ENCODE measurements at regions not wholly inside any gene's neighbourhood (a gene's known extent, or its start where the extent isn't known, plus 50 kb on each side); places are given as distances from the start of the nearest gene placed in this dataset.

- H3K36me3 ChIP-seq (replicated peaks in 1 of 2; ENCODE audit: control insufficient read depth in 1 of 2, insufficient read depth in 2 of 2, low read length in 2 of 2): no peaks in the 10 kb centered on the region
- H3K4me2 ChIP-seq (replicated peaks; ENCODE audit: extremely low read depth, low read length, poor library complexity, severe bottlenecking): no peak overlapping the region
- no peak overlapping the region for H3K4me3 ChIP-seq (replicated peaks in 1 of 3; ENCODE audit: low read depth in 2 of 3, low read length in 3 of 3)
- 0% methylated on average over 1 of the region's 1 CpG for WGBS (ENCODE audit: insufficient coverage)
- H3K27ac ChIP-seq (ENCODE audit: low read depth in 1 of 2, low read length in 2 of 2): no peak overlapping the region
- Mint-ChIP-seq H3K27me3 (ENCODE audit: low read depth in 3 of 3) (peaks cover 0 to 4% (median 3%) of the 10 kb centered on the region in 3 donors), H3K4me1 (no peaks in the 10 kb centered on the region), H3K4me3 (no peak overlapping the region), H3K27ac (no peak overlapping the region), H3K9me3 (peaks cover 0 to 5% (median 0%) of the 10 kb centered on the region in 7 donors), H3K36me3 (no peaks in the 10 kb centered on the region)
- H3K9ac ChIP-seq (ENCODE audit: insufficient read depth, low read length, poor library complexity, severe bottlenecking): no peak overlapping the region
- no peak for DNase-seq
- intact Hi-C loops (cut with micrococcal nuclease): no loop called here
- no peak overlapping the region for H2AFZ ChIP-seq (ENCODE audit: insufficient read depth, low read depth, low read length, poor library complexity, severe bottlenecking)
- no peaks in the 10 kb centered on the region for H4K20me1 ChIP-seq (ENCODE audit: insufficient read depth, low read length)
- TF ChIP-seq, protein P1, sequence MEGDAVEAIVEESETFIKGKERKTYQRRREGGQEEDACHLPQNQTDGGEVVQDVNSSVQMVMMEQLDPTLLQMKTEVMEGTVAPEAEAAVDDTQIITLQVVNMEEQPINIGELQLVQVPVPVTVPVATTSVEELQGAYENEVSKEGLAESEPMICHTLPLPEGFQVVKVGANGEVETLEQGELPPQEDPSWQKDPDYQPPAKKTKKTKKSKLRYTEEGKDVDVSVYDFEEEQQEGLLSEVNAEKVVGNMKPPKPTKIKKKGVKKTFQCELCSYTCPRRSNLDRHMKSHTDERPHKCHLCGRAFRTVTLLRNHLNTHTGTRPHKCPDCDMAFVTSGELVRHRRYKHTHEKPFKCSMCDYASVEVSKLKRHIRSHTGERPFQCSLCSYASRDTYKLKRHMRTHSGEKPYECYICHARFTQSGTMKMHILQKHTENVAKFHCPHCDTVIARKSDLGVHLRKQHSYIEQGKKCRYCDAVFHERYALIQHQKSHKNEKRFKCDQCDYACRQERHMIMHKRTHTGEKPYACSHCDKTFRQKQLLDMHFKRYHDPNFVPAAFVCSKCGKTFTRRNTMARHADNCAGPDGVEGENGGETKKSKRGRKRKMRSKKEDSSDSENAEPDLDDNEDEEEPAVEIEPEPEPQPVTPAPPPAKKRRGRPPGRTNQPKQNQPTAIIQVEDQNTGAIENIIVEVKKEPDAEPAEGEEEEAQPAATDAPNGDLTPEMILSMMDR (IDR thresholded peaks at IDR 0.05): no peak
- H3K9me3 ChIP-seq (replicated peaks in 1 of 2; ENCODE audit: control insufficient read depth in 1 of 2, insufficient read depth in 1 of 2, low read length in 2 of 2): no peaks in the 10 kb centered on the region
- no peaks in the 10 kb centered on the region for H3K79me2 ChIP-seq (ENCODE audit: insufficient read depth, low read length)
- no peaks in the 10 kb centered on the region for H3K27me3 ChIP-seq (ENCODE audit: control insufficient read depth in 2 of 2, insufficient read depth in 2 of 2, low read length in 2 of 2)
- no peaks in the 10 kb centered on the region for H3K4me1 ChIP-seq (ENCODE audit: control insufficient read depth in 1 of 2, insufficient read depth in 2 of 2, low read length in 2 of 2)
These were observed 69.5 kb upstream of the MAP3K7 start for GRCh38 chr6:90656325-90656724.

- Histone ChIP-seq H3K27ac (ENCODE audit: low read depth in 1 of 2, low read length in 2 of 2) (no peak overlapping the region), H3K9me3 (replicated peaks in 1 of 2; ENCODE audit: control insufficient read depth in 1 of 2, insufficient read depth in 1 of 2, low read length in 2 of 2) (no peaks in the 10 kb centered on the region), H3K9ac (ENCODE audit: insufficient read depth, low read length, poor library complexity, severe bottlenecking) (no peak overlapping the region), H3K79me2 (ENCODE audit: insufficient read depth, low read length) (no peaks in the 10 kb centered on the region), H3K27me3 (ENCODE audit: control insufficient read depth in 2 of 2, insufficient read depth in 2 of 2, low read length in 2 of 2) (no peaks in the 10 kb centered on the region), H3K4me2 (replicated peaks; ENCODE audit: extremely low read depth, low read length, poor library complexity, severe bottlenecking) (no peak overlapping the region), H3K36me3 (replicated peaks in 1 of 2; ENCODE audit: control insufficient read depth in 1 of 2, insufficient read depth in 2 of 2, low read length in 2 of 2) (no peaks in the 10 kb centered on the region), H2AFZ (ENCODE audit: insufficient read depth, low read depth, low read length, poor library complexity, severe bottlenecking) (no peak overlapping the region), H3K4me1 (ENCODE audit: control insufficient read depth in 1 of 2, insufficient read depth in 2 of 2, low read length in 2 of 2) (no peaks in the 10 kb centered on the region), H3K4me3 (replicated peaks in 1 of 3; ENCODE audit: low read depth in 2 of 3, low read length in 3 of 3) (no peak overlapping the region), H4K20me1 (ENCODE audit: insufficient read depth, low read length) (no peaks in the 10 kb centered on the region)
- Mint-ChIP-seq H3K4me3 (no peak overlapping the region), H3K9me3 (peaks cover 0 to 5% (median 0%) of the 10 kb centered on the region in 7 donors), H3K4me1 (no peaks in the 10 kb centered on the region), H3K27ac (peak overlapping the region in 1 of 7 donors; percentile 16), H3K27me3 (ENCODE audit: low read depth in 3 of 3) (peaks cover 0 to 4% (median 3%) of the 10 kb centered on the region in 3 donors), H3K36me3 (no peaks in the 10 kb centered on the region)
- TF ChIP-seq, protein P1 (IDR thresholded peaks at IDR 0.05): no peak
- WGBS (ENCODE audit: insufficient coverage): 97% methylated on average over 5 of the region's 5 CpGs
- no peak for DNase-seq
- intact Hi-C loops (cut with micrococcal nuclease): no loop called here
These were observed 67.9 kb upstream of the MAP3K7 start for GRCh38 chr6:90654806-90655205.
